T47D (cell line): ENCODE measurements at regions not wholly inside any gene's neighbourhood (a gene's known extent, or its start where the extent isn't known, plus 50 kb on each side); places are given as distances from the start of the nearest gene placed in this dataset.

Experiments used
- DNase-seq, 2 experiments: peaks; one replicate each; pipeline versions ENCODE4 v3.0.0 to v3.0.0-alpha.2; 2011 to 2012; ENCODE audit warnings: low read depth in 1 of 2, low spot score in 1 of 2
- JUND ChIP-seq: IDR thresholded peaks from 2 replicates; pipeline ENCODE4 v1.6.1; 2012; ENCODE audit warnings: low read depth
- in situ Hi-C: cut with HindIII; loops from 2 replicates; pipeline ENCODE4 v1.10.0; 2016; ENCODE audit warnings: low sequenced_read_pairs, low pct_unique_long_range_greater_than_20kb

DNA sequence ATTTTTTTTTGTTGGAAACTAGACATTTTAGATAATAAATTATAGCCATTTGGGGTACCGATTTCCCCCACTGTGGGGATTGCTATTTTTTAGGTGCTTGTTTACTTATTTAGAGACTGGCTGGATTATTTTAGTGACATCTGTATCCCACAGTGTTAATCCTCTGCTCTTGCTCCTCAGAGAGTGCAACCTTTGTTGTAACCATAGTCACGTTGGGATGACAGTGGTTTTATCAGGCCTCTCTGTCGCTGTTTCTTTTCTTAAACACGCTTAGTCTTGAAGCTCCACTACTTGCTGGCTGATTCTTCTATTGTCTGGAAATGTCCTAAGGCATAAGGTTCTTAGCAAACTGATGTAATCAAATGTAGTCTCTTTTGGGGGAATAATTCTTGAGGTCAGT lies 451.6 kb upstream of the SEMA6D start:
- no peak for DNase-seq
- TF ChIP-seq JUND, result no peak
- in situ Hi-C loops, result no loop called here

DNA sequence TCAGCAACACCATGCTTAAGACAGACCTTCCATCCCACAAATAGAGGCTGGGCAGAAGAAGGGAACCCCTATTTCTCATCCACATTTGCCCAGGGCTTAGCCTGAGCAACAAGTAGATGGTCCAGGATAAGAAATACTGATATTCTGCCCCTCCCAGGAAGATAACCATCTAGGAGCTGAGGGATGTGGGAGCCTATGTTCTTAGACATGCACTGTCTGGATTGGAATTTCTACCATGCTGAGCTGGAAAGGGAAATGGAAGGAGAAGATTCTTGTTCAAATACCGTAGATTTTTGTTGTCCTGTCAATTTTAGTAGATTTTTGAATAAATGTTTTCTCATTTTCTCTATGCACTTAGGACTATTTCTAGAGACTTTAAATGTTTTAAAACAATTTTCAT lies 450.7 kb upstream of the SEMA6D start:
- DNase-seq, result no peak
- in situ Hi-C loops, result no loop called here
- no peak for TF ChIP-seq JUND

DNA sequence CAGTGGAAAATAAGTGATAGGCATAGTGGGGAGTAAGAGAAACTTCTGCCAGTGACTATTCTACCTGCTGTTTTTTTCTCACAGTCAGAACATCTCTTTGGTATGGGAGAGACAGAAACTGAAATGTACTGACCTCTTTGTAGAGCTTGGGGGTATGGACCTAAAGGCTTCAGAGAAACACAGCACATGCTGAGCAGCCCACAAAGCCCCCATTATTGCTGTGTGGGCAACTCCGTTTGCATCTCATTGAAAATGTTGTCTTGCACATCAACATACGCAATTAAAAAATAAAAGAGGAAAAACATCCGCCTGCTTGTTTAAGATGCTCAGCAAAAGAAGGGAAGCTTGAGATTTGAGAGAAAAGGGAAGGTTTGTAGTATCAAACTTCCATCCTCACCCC lies 443.4 kb upstream of the SEMA6D start:
- TF ChIP-seq JUND, result no peak
- in situ Hi-C loops, result no loop called here
- DNase-seq, result no peak

DNA sequence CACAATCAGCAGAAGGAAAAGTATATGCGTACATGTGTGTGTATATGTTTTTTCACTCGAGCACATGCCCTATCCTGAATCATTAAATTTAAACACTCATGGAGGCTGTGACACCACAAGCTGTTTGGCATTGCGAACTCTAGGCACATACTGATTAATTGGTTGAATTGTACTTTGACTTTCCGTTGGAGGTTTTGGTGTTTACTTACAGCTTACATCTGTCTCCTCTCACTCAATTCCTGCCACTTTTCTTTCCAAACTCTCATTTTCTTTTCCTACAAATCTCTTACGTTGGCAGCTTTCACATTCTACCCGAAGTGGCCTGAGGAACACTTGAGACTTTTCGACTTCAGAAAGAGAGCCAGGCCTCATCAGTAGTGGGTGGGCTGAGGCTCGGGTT lies 434.1 kb upstream of the SEMA6D start:
- no peak for DNase-seq

DNA sequence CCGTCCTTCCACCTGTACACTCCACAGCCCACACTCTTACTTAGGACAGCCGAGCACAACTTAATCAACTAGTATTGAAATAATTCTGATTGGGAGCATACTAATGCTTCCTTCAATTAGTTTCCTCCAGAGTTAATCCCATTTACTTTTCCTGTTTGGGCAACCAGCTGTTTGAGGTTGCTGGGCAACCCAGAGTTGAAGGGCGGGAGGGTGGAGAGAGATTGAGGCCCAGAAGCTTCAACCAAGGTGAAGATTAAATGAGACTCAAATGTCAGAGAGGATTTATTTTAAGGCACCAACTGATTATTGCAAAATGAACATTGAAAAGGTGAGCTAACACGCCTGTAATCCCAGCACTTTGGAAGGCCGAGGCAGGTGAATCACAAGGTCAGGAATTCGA lies 428.5 kb upstream of the SEMA6D start:
- DNase-seq, result no peak
- in situ Hi-C loops, result no loop called here
- TF ChIP-seq JUND, result no peak

More for the DNA sequence above, 434.1 kb upstream of the SEMA6D start:
- in situ Hi-C loops, result no loop called here
- no peak for TF ChIP-seq JUND

DNA sequence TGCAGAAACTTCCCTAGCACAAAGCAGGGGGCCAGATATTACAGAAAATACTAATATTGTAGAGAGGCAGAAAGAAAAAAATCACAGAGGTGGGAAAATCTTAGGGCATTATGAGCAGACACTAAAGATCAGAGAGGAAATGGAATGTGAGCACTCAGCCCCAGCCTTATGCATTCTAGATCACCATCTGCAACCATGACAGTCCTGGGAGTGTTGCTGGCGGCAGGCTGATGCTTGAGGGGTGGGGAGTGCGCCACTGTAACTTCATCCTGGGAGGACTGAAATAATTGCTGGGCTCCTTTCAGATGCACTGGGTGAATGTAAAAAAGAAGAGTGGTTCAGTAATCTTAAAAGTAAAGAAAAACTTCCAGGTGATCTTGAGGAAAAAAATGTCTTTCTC lies 427.6 kb upstream of the SEMA6D start:
- no peak for TF ChIP-seq JUND
- no peak for DNase-seq
- in situ Hi-C loops, result no loop called here

DNA sequence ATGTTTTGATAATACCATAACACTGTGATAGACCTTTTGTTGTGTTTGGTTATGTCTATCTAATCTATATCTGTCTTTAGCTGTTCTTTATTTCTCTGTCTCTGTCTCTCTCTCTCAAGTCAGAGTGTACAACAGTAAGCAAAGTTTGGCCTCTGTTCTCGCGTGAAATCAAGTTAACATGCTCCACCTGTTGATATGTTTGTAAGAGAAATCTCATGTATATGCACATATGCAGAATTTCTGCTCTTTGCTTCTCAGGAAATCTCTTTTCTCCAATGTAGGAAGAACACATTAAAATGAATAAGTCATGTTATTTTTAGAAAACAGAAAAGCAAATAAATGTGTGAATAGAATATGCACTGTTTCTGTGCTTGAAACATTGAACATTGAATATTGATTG lies 425.5 kb upstream of the SEMA6D start:
- DNase-seq, result no peak
- no peak for TF ChIP-seq JUND
- in situ Hi-C loops, result no loop called here

DNA sequence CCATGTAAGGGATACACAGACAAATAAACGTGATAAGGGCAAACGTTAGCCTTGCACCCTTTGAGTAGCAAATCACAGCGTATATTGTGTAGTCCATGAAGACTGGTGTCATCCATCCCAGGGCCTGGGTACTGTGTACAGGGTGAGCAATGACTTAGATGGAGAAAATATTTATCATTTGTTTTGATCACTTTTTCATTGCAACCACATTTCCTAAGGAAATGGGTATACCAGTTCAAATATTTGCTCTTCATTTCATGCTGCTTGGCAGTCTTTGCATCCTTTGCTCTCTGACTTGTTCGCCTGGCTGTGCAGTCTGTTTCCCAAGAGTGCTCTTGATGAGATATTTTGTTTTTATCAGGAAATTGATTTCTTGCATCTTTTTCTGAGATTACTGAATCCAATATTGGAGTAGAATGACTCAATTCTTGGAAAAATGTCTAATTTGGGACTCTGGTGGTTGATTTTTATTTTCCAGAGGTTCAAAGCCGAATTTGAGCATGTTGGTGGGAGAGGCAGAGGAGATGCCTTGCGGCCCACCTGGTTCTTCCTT lies 424.6 kb upstream of the SEMA6D start:
- TF ChIP-seq JUND, result no peak
- in situ Hi-C loops, result no loop called here
- DNase-seq, result peak in 1 of 2 experiments; percentile 15

DNA sequence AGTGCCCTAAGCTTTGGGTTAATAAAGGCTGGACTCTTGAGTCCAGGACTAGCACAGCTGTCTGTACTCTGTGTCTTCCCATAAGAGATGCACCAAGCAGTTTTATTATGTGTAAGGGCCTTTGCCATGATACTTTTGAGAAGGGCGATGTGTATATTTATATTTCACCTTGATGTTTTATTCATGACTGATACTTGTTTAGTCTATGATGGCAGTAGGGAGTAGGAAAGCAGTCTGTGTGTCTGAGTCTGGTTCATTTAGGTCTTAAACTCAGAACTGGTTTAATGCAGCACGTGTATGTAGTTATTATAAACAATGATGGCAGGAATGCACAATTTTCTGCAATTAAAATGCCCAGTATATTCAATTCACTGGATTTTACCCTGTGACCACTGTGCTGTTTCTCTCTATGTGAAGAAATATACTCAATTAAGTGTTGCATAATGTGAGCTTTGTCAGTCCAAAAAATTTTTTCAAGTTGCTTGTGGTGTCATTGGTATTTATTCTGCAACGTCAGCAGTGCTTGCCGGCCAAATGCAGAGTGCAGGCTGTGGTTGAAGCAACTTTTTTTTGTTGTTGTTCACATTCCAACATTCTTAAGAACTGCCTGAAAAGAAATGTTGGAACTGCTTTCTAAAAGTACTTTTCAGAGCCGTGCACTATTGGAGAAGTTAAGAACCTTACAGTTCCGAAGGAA lies 423.7 kb upstream of the SEMA6D start:
- DNase-seq, result peak in 1 of 2 experiments; percentile 46
- TF ChIP-seq JUND, result no peak
- in situ Hi-C loops, result no loop called here

DNA sequence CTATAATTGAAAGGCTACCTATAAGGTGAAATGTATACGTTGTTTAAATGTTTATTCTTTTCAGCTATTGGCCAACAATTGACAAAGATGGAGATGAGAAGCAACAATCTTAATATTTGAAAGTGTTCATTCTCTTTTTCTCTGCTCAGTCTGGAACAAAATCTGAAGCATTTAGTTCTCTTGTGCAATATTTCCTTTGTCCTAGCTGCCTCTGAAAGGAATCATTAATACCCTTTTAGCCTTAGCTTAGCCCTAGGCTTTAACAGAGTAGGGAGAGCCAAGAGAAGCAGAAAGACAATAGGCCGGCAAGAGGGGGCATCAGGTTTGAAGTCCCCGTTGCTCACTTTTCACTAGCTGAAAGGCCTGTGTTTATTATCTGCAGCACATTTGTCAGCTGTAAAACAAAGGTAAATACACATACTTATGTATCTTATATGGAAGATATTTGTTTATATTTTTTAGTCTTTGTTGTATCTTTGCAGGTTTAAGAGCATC lies 422.5 kb upstream of the SEMA6D start:
- in situ Hi-C loops, result no loop called here
- no peak for TF ChIP-seq JUND
- no peak for DNase-seq

DNA sequence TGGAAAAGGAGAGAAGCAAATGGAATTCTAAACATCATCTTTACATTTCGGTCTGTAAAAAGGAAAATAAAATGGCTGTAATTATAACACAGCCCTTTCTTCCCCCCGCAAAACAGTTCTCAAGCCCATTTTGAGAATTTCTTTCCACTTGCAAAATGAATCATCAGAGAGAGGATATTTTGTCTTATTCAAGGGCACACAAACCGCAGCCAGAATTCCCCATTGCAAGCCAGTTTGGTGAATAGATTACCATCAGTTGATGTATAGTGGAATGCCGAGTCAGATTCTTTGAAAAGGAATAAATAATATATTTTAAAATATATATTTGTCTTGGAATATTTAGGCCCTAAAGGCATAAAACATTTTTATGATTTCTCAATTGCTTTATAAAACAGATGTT lies 420.4 kb upstream of the SEMA6D start:
- in situ Hi-C loops, result no loop called here
- DNase-seq, result no peak
- no peak for TF ChIP-seq JUND

DNA sequence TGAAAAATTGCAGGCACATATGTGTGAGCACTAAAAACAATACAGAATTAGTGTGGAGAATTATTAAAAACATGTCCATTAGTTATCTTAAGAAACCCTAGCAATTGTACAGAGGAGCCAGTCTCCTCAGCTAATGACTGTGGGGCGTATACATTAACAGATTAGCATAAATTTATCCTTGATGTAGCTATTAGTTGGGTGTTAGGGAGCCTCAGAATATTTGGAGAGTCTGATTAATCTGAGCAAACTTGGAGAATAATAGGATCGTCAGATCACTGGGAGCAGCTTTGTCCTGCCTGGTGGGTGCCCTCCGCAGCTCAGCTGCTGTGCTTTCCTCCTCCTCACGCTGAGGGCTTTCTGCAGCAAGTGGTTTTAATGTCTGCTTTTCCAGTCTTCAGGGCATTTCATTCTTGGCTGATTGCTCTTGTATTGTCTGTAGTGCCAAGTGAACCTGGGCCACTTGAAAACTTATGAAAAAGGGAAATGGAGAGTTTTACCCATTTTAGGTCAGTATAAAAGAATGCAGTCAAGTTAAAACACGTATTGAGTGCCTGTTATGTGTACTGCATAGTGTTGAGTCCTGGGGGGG lies 417.4 kb upstream of the SEMA6D start:
- no peak for TF ChIP-seq JUND
- DNase-seq, result no peak
- in situ Hi-C loops, result no loop called here

DNA sequence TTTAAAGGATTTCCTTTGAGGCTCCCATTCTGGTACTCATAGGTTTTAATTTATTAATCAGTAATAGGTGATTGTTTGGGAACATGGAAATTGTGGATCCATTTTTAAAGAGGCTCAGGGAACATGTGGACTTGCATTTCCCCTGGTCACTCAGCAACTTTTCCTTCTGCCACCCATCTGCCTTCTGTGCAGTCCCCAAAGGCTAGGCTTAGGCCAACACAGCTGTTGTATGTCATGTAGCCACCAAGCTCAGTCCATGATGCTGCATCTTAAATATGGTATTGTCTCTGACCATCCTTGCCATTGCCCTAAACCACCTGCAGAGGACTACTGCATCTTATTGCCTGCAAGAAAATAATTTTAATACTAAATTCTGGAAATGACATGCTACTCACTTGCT lies 416.7 kb upstream of the SEMA6D start:
- DNase-seq, result no peak
- no peak for TF ChIP-seq JUND
- in situ Hi-C loops, result no loop called here
